PC-9 (cell line): ENCODE measurements at regions not wholly inside any gene's neighbourhood (a gene's known extent, or its start where the extent isn't known, plus 50 kb on each side); places are given as distances from the start of the nearest gene placed in this dataset.

Source experiments
- BruUV-seq: library from RNA; stranded (reverse); fragments of 400-500 nt; replicated peaks from 2 replicates; lab custom pipeline; 2021; lab: Mats Ljungman, UMichigan
- CTCF ChIA-PET: fragments of 300-600 bp; sonication (Branson Sonifier 250); formaldehyde crosslinking; loops from one replicate; lab custom pipeline; 2022; ENCODE audit warnings: antibody characterized with exemption; lab: Charles Lee
- POLR2A ChIA-PET: fragments of 300-600 bp; sonication (Branson Sonifier 250); formaldehyde crosslinking; loops from one replicate; lab custom pipeline; 2022; ENCODE audit warnings: antibody characterized with exemption; ENCODE audit not compliant: unreplicated experiment; lab: Charles Lee
- DNase-seq, 2 experiments: peaks; one replicate each; pipeline versions ENCODE4 v3.0.0 to v3.0.0-alpha.2; 2015 to 2022; ENCODE audit warnings: mixed read lengths in 1 of 2
- H2AFZ ChIP-seq: fragments of 200-600 bp; sonication (generic); 2 replicates; pipeline ENCODE4 v1.8.1; 2017; ENCODE audit warnings: antibody characterized with exemption
- H3F3A ChIP-seq: fragments of 200-600 bp; sonication (generic); 2 replicates; pipeline ENCODE4 v1.8.1; 2017; ENCODE audit warnings: antibody characterized with exemption, mild to moderate bottlenecking, low read depth; ENCODE audit not compliant: insufficient read depth
- H3K27ac ChIP-seq: fragments of 200-600 bp; sonication (generic); 2 replicates; pipeline ENCODE4 v1.6.1; 2016; ENCODE audit warnings: mixed run types
- H3K27me3 ChIP-seq: fragments of 200-600 bp; sonication (generic); 2 replicates; pipeline ENCODE4 v1.6.1; 2016; ENCODE audit warnings: low read depth, mixed run types; ENCODE audit not compliant: insufficient read depth
- H3K36me3 ChIP-seq: fragments of 200-600 bp; sonication (generic); 2 replicates; pipeline ENCODE4 v1.6.1; 2016; ENCODE audit warnings: low read depth, mixed run types
- H3K4me1 ChIP-seq: fragments of 200-600 bp; sonication (generic); replicated peaks from 2 replicates; pipeline ENCODE4 v1.6.1; 2016; ENCODE audit warnings: mixed run types; ENCODE audit not compliant: insufficient read depth
- H3K4me2 ChIP-seq: fragments of 200-600 bp; sonication (generic); 2 replicates; pipeline ENCODE4 v1.6.1; 2017; ENCODE audit warnings: mixed run types
- H3K4me3 ChIP-seq: fragments of 200-600 bp; sonication (generic); 2 replicates; pipeline ENCODE4 v1.6.1; 2016; ENCODE audit warnings: mixed run types
- H3K79me2 ChIP-seq: fragments of 200-600 bp; sonication (generic); 2 replicates; pipeline ENCODE4 v1.6.1; 2017; ENCODE audit warnings: low read depth, mixed run types
- H3K9me2 ChIP-seq: fragments of 200-600 bp; sonication (generic); 2 replicates; pipeline ENCODE4 v1.8.1; 2017; ENCODE audit warnings: mild to moderate bottlenecking; ENCODE audit not compliant: insufficient read depth
- H3K9me3 ChIP-seq: fragments of 200-600 bp; sonication (generic); 2 replicates; pipeline ENCODE4 v1.8.1; 2016; ENCODE audit warnings: low read depth; ENCODE audit not compliant: insufficient read depth
- H4K20me1 ChIP-seq: fragments of 200-600 bp; sonication (generic); 2 replicates; pipeline ENCODE4 v1.8.1; 2017; ENCODE audit not compliant: insufficient read depth
- CTCF ChIP-seq: fragments of 200-600 bp; sonication (generic); conservative IDR thresholded peaks from 2 replicates; pipeline ENCODE4 v1.6.1; 2017; ENCODE audit warnings: mixed run types, antibody characterized with exemption, mild to moderate bottlenecking, moderate library complexity
- EZH2 ChIP-seq: fragments of 200-600 bp; sonication (generic); IDR thresholded peaks from 2 replicates; pipeline ENCODE4 v1.8.0; 2017; ENCODE audit warnings: antibody characterized with exemption, low read depth
- intact Hi-C: fragments of 100-400 bp; cut with micrococcal nuclease; formaldehyde crosslinking; loops from one replicate; pipeline ENCODE4 v1.10.0; 2022; ENCODE audit not compliant: unreplicated experiment

GRCh38 chr21:19402870-19403269 is 999.3 kb upstream of the TMPRSS15 start:
- Histone ChIP-seq H3K4me1 (no peaks in the 10 kb centered on the region), H3K27ac (no peak overlapping the region), H3K9me3 (no peaks in the 10 kb centered on the region), H3K36me3 (no peaks in the 10 kb centered on the region), H3F3A (no peaks in the 10 kb centered on the region), H3K9me2 (no peaks in the 10 kb centered on the region), H3K4me2 (no peak overlapping the region), H3K27me3 (no peaks in the 10 kb centered on the region), H4K20me1 (no peaks in the 10 kb centered on the region), H2AFZ (no peak overlapping the region), H3K79me2 (no peaks in the 10 kb centered on the region), H3K4me3 (no peak overlapping the region)
- no peak for DNase-seq
- CTCF ChIA-PET = no interaction called here
- TF ChIP-seq CTCF = no peak
- TF ChIP-seq EZH2 = no peak
- POLR2A ChIA-PET = interaction anchor here (0.6 kb wide), 1 partner anchor 526 kb away, joined by 7 read pairs; no protein-coding TSS in a partner anchor
- BruUV-seq = no TSS peak
- intact Hi-C loops = no loop called here

GRCh38 chr21:19405326-19405725 is 1001.7 kb upstream of the TMPRSS15 start:
- no peak overlapping the region for H2AFZ ChIP-seq
- no peaks in the 10 kb centered on the region for H3K36me3 ChIP-seq
- ChIA-PET POLR2A (no interaction called here), CTCF (no interaction called here)
- H3K27me3 ChIP-seq = no peaks in the 10 kb centered on the region
- TF ChIP-seq CTCF (no peak), EZH2 (no peak)
- H3K4me3 ChIP-seq = no peak overlapping the region
- H3K9me3 ChIP-seq = no peaks in the 10 kb centered on the region
- no peak overlapping the region for H3K4me2 ChIP-seq
- no peaks in the 10 kb centered on the region for H4K20me1 ChIP-seq
- H3F3A ChIP-seq = no peaks in the 10 kb centered on the region
- H3K4me1 ChIP-seq = no peaks in the 10 kb centered on the region
- H3K9me2 ChIP-seq = no peaks in the 10 kb centered on the region
- H3K27ac ChIP-seq = no peak overlapping the region
- DNase-seq = no peak
- intact Hi-C loops = no loop called here
- BruUV-seq = no TSS peak
- no peaks in the 10 kb centered on the region for H3K79me2 ChIP-seq

GRCh38 chr21:19420565-19420964 is 1017.0 kb upstream of the TMPRSS15 start:
- Histone ChIP-seq H3K4me2 (no peak overlapping the region), H3K9me3 (no peaks in the 10 kb centered on the region), H3K27me3 (no peaks in the 10 kb centered on the region), H3K36me3 (no peaks in the 10 kb centered on the region), H3K79me2 (no peaks in the 10 kb centered on the region), H2AFZ (no peak overlapping the region), H3K27ac (no peak overlapping the region), H3K4me3 (no peak overlapping the region), H3F3A (no peaks in the 10 kb centered on the region), H4K20me1 (no peaks in the 10 kb centered on the region), H3K9me2 (no peaks in the 10 kb centered on the region), H3K4me1 (no peaks in the 10 kb centered on the region)
- no peak for TF ChIP-seq EZH2
- TF ChIP-seq CTCF = no peak
- CTCF ChIA-PET = no interaction called here
- intact Hi-C loops = no loop called here
- no peak for DNase-seq
- POLR2A ChIA-PET = no interaction called here
- no TSS peak for BruUV-seq
